K562 (cell line): ENCODE measurements at regions not wholly inside any gene's neighbourhood (a gene's known extent, or its start where the extent isn't known, plus 50 kb on each side); places are given as distances from the start of the nearest gene placed in this dataset.

Source experiments
- ATAC-seq: fragments of 200-7000 bp; cut with Tn5 transposase; 3 replicates; pipeline ENCODE4 v1.9.1; 2020; ENCODE audit warnings: moderate library complexity
- BruUV-seq: library from RNA; stranded (reverse); fragments of 400-500 nt; replicated peaks from 2 replicates; lab custom pipeline; 2021; lab: Mats Ljungman, UMichigan
- CTCF ChIA-PET: fragments of 300-600 bp; formaldehyde crosslinking; extraction: SDS; loops from one replicate; lab custom pipeline; 2021; ENCODE audit warnings: low intra/inter-chr PET ratio; lab: Yijun Ruan, JAX
- POLR2A ChIA-PET: fragments of 300-600, 350-650 bp; sonication (Branson Sonifier 250); formaldehyde crosslinking; extraction: SDS; loops from one replicate; lab custom pipeline; 2021; ENCODE audit warnings: antibody characterized with exemption, inconsistent platforms; lab: Yijun Ruan, JAX
- DNase-seq, 4 experiments: peaks; one replicate each; pipeline versions ENCODE4 v3.0.0 to v3.0.0-alpha.2; 2011 to 2018; ENCODE audit warnings: low spot score in 3 of 4, mixed read lengths in 3 of 4; ENCODE audit errors: extremely low read depth in 1 of 4
- FAIRE-seq: peaks from 2 replicates; lab custom pipeline; 2011; peaks lifted over from hg19 to GRCh38; lab: Jason Lieb, UNC
- H2AFZ ChIP-seq: 2 replicates; pipeline ENCODE4 v1.6.0; 2011; ENCODE audit warnings: low read depth, low read length, control low read depth, inconsistent platforms
- H3K27ac ChIP-seq: fragments of 200-600 bp; 3 replicates; pipeline ENCODE4 v1.8.0; 2011; ENCODE audit warnings: low read depth, mild to moderate bottlenecking, control low read depth, inconsistent platforms, low read length, moderate library complexity, mixed read lengths; ENCODE audit errors: extremely low read depth
- H3K27me3 ChIP-seq, 2 experiments: fragments of 300-600 bp in 1 of 2; 2 replicates in 1 of 2; 3 replicates in 1 of 2; pipeline versions ENCODE4 v1.6.0 to v1.8.0; 2011; ENCODE audit warnings: inconsistent platforms in 2 of 2, low read length in 2 of 2, mild to moderate bottlenecking in 1 of 2, mixed read lengths in 1 of 2, moderate library complexity in 1 of 2; ENCODE audit not compliant: control insufficient read depth in 2 of 2, insufficient read depth in 2 of 2
- H3K36me3 ChIP-seq: fragments of 300-600 bp; 3 replicates; pipeline ENCODE4 v1.8.0; 2011; ENCODE audit warnings: mild to moderate bottlenecking, low read length, inconsistent platforms; ENCODE audit not compliant: control insufficient read depth, insufficient read depth
- H3K4me1 ChIP-seq, 2 experiments: fragments of 200-600 bp in 1 of 2; replicated peaks in 1 of 2; 2 replicates in 1 of 2; 3 replicates in 1 of 2; pipeline versions ENCODE4 v1.5.1 to v1.8.0; 2011; ENCODE audit warnings: inconsistent platforms in 2 of 2, low read length in 2 of 2, mild to moderate bottlenecking in 1 of 2, mixed read lengths in 1 of 2, moderate library complexity in 1 of 2; ENCODE audit not compliant: control insufficient read depth in 2 of 2, insufficient read depth in 2 of 2
- H3K4me2 ChIP-seq: 2 replicates; pipeline ENCODE4 v1.6.1; 2011; ENCODE audit warnings: low read length, control low read depth, inconsistent platforms, mixed read lengths; ENCODE audit not compliant: insufficient read depth
- H3K4me3 ChIP-seq: fragments of 200-600 bp; sonication (generic), shearing (Covaris generic); 2 replicates; pipeline ENCODE4 v1.5.1; 2016; ENCODE audit warnings: control low read depth, inconsistent platforms
- H3K79me2 ChIP-seq: fragments of 200-600 bp; 3 replicates; pipeline ENCODE4 v1.8.0; 2011; ENCODE audit warnings: low read length, inconsistent platforms; ENCODE audit not compliant: control insufficient read depth, insufficient read depth
- H3K9ac ChIP-seq, 2 experiments: 2 replicates each; pipeline versions ENCODE4 v1.6.0 to v1.6.1; 2011; ENCODE audit warnings: low read depth in 2 of 2, low read length in 2 of 2, control low read depth in 1 of 2, inconsistent platforms in 1 of 2, mild to moderate bottlenecking in 1 of 2, mixed read lengths in 1 of 2; ENCODE audit not compliant: insufficient read depth in 1 of 2
- H3K9me1 ChIP-seq: one replicate; pipeline ENCODE4 v1.6.0; 2011; ENCODE audit warnings: inconsistent platforms, mild to moderate bottlenecking, low read length, moderate library complexity; ENCODE audit not compliant: control insufficient read depth, insufficient read depth
- H3K9me3 ChIP-seq: replicated peaks from 2 replicates; pipeline ENCODE4 v1.5.1; 2011; ENCODE audit warnings: low read depth, low read length, inconsistent platforms; ENCODE audit not compliant: control insufficient read depth, insufficient read depth
- H4K20me1 ChIP-seq: replicated peaks from 2 replicates; pipeline ENCODE4 v1.6.1; 2011; ENCODE audit warnings: low read length, inconsistent platforms, mixed read lengths; ENCODE audit not compliant: control insufficient read depth, insufficient read depth
- RREB1 ChIP-seq: fragments of 250-450 bp; sonication (Bioruptor Pico); IDR thresholded peaks from 2 replicates; pipeline ENCODE4 v1.4.0; 2020
- WGBS: fragments of 100-300 bp; shearing (Covaris generic); methylation state at CpG from one replicate; pipeline ENCODE4 v1.1.6; 2016; ENCODE audit warnings: low coverage, mixed read lengths; ENCODE audit not compliant: insufficient coverage; ENCODE audit errors: missing lambda C conversion rate; 5-methylcytosine and 5-hydroxymethylcytosine counted together
- in situ Hi-C: fragments of 300-500 bp; cut with MboI; formaldehyde crosslinking; loops from 4 replicates; pipeline ENCODE4 v1.15.0; 2018; ENCODE audit warnings: inconsistent platforms, mixed read lengths
- intact Hi-C: fragments of 100-400 bp; cut with micrococcal nuclease; formaldehyde crosslinking; loops from 2 replicates; pipeline ENCODE4 v1.14.2; 2022

- no peak for ATAC-seq
- FAIRE-seq = no peak
Observed at GRCh38 chr2:49567811-49568600, 413.7 kb upstream of the FSHR start.

More at GRCh38 chr2:49567811-49568600, 413.7 kb upstream of the FSHR start:
- ChIA-PET CTCF (no interaction called here), POLR2A (no interaction called here)
- no peak overlapping the region for H2AFZ ChIP-seq
- H3K9ac ChIP-seq = no peak overlapping the region
- 0% methylated on average over 3 of the region's 3 CpGs for WGBS
- no peaks in the 10 kb centered on the region for H3K9me1 ChIP-seq
- H3K9me3 ChIP-seq = no peaks in the 10 kb centered on the region
- H3K4me3 ChIP-seq = no peak overlapping the region
- DNase-seq = no peak
- TF ChIP-seq RREB1 = no peak
- no peak overlapping the region for H3K4me2 ChIP-seq
- no peaks in the 10 kb centered on the region for H3K27me3 ChIP-seq
- H3K27ac ChIP-seq = no peak overlapping the region
- intact Hi-C loops (no loop called here), in situ Hi-C loops (no loop called here)
- BruUV-seq = no TSS peak
- no peaks in the 10 kb centered on the region for H4K20me1 ChIP-seq
- H3K4me1 ChIP-seq = no peaks in the 10 kb centered on the region
- no peaks in the 10 kb centered on the region for H3K36me3 ChIP-seq
- no peaks in the 10 kb centered on the region for H3K79me2 ChIP-seq
